HG03039 (cell line): ENCODE measurements at regions not wholly inside any gene's neighbourhood (a gene's known extent, or its start where the extent isn't known, plus 50 kb on each side); places are given as distances from the start of the nearest gene placed in this dataset.
"Not testable (repeated sequence)": the region's sequence is repeated elsewhere in the genome, so short reads cannot be mapped to it uniquely, and the experiment has no call there.

ENCODE experiments used
- ATAC-seq: cut with Tn5 transposase; IDR thresholded peaks from one replicate; pipeline ENCODE4 v1.9.1; 2021; ENCODE audit warnings: mild to moderate bottlenecking, moderate library complexity; ENCODE audit not compliant: unreplicated experiment

DNA sequence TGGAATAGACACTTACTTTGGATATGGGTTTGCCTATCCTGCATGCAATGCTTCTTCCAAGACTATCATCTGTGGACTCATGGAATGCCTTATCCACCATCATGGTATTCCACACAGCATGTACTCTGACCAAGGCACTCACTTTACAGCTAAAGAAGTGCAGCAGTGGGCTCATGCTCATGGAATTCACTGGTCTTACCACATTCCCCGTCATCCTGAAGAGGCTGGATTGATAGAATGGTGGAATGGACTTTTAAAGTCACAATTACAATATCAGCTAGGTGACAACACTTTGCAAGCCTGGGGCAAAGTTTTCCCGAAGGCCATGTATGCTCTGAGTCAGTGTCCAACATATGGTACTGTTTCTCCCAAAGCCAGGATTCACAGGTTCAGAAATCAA, 199.1 kb downstream of the GJA1 start:
- not testable (repeated sequence) for ATAC-seq

DNA sequence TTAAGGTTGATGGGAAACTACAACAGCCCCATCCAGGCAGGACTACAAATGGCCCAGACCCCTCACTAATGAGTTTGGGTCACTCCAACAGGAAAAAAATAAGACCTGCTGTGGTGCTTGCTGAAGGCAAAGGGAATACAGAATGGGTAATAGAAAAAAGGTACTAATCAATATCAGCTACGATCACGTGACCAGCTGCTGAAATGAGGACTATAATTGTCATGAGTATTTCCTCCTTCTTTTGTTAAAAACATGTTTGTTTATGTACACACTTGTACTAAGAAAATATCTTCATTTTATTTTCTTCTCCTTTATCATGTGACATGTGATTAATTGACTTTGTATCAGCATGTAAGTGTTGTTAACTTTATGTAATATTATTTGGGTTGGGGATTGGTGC, 199.9 kb downstream of the GJA1 start:
- no peak for ATAC-seq

DNA sequence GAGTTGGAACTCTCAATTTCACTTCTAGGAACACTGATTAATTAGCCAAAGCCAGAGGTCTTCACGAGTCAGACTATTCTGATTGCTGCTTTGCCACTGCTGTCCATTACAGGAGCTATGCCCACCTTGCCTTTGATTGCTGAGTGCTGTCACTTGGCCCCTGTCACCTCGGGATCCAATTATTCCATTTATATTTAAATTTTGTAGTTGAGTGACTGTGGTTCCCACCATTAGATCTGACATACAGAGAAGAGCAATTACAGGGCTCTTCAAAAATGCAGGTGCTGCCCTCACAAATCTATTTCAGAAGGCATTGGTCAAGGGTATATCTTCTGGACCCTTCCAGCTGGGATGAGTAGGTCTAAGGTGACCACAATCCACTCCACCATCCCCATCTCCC, 200.8 kb downstream of the GJA1 start:
- ATAC-seq = not testable (repeated sequence)

DNA sequence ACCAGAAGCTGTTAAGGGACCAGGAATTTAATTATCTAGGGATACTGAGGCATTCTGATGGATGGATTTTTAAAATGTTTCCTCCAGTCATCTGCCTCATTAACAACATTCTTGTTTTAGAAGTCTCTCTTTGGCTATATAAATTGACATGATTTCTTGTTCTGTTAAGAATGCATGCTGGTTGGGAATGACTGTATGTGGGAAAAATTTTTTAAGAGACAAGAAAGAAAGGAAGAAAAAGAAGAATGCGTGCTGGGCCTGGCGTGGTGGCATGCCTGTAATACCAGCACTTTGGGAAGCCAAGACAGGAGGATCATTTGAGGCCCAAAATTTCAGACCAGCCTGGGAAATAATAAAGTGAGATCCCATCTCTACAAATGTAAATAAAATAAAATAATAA, 203.6 kb downstream of the GJA1 start:
- no peak for ATAC-seq

DNA sequence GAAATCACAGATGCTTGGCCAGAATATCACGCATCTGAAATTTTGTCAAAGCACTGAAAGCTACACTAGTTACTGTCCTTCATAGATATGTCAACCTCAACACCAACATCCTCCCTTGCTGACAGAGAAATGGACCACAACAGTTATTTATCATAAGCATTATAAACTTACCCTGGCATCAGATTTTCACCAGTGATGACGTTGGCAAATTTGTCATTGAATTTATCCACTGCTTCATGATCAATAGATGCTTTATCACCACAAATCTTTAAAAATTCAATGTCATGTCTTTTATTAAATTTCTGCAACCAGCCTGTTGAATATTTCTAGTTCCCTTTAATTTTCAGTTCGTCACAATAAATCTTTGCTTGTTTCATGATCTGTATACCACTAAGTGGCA, 205.7 kb downstream of the GJA1 start:
- ATAC-seq = no peak

DNA sequence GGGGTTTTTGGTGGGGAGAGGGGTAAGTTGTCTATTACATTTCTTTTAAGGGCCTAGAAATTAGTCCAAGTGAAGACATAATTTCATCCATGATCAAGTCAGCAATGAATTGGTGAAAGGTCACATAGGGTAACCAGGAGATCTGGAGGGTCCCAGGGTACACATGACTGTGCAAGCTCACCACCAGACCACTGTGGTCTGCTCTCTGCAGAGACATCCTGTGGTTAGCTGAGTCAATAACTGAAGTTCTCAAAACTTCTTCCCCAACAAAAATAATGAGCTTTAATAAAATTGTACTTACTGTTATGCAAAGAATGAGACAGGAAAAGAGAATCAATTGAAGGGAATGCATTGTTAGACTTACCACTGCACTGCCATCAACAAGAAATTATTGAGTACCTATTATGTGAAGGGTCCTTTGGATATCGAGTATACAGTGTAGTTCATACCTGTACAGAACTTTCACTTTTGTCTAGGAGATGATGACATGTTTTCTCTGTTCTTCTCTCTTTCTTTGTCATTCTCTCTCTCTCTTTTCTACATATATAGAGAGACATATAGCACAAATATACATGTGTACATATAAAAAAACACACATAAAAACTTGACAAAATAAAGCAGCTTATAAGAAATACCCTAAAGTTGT, 209.8 kb downstream of the GJA1 start:
- no peak for ATAC-seq

DNA sequence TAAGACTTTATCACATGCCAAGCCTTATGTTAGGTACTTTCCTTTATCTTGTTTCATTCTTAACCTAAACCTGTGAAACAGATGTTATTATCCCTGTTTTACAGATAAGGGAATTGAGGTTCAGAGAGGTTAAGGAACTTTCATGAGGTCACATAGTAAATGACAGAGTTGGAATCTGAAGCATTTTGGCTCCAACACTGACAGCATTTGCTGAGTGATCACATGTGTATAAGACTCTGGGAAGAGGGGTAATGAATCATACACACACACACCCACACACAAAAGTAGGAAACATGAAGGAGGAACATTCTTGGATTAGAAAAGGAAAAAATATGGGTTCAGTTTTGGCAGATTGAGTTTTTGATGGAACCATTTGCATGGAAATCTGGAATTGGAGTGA, 212.5 kb downstream of the GJA1 start:
- ATAC-seq = no peak

DNA sequence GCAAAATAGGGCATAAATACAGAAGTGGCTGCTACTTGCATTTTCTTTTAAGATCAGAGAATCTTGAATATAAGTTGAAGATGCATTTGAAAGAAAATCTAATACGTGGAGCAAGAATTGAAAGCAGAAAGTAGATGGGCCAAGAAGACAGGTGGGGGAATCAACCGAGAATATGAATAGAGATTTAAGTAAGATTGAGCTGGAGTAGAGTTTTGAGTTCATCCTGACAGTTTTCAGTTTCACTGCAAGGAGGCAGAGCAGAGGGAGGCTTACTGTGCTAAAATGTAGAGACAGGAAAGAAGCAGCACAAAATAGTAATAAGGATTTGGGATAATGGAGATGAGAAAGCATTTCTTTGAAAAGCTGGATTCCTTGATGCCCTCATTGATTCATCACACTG, 214.5 kb downstream of the GJA1 start:
- no peak for ATAC-seq

DNA sequence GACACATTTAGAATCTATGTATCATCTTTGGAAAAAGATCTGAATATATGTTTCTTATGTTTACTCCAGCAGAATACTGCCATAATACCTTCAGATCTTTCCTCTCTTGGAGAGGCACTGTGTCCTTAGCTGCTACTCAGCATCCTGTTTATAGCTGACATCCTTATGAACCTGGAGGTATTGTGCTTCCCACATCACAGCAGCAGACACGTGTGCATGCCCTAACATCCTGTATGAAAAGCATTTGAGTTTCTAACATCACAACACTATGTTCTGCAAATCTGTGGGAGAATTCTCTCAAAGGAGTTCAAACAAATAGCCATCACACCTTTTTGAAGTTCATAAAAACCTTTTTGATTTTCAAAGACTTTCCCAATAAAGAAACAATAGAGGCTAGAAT, 216.0 kb downstream of the GJA1 start:
- ATAC-seq = no peak

DNA sequence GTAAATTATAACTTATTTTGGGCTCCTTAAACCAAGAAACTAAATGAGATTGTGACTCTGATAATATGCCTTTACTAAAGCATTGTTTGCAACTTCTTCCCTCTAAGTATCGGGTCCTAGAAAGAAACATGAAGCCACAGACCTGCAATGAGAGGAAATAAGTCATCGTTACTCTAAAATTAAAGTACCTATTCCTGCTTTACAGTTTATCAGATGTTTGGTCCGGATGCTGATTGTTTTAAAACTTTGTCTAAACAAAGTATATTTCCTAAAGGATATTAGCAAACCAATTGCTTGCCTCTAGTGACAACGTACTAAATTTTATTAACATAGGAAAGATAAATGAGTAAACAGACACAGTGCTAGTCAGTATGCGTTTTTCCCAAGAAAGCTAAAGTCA, 216.8 kb downstream of the GJA1 start:
- ATAC-seq = no peak

DNA sequence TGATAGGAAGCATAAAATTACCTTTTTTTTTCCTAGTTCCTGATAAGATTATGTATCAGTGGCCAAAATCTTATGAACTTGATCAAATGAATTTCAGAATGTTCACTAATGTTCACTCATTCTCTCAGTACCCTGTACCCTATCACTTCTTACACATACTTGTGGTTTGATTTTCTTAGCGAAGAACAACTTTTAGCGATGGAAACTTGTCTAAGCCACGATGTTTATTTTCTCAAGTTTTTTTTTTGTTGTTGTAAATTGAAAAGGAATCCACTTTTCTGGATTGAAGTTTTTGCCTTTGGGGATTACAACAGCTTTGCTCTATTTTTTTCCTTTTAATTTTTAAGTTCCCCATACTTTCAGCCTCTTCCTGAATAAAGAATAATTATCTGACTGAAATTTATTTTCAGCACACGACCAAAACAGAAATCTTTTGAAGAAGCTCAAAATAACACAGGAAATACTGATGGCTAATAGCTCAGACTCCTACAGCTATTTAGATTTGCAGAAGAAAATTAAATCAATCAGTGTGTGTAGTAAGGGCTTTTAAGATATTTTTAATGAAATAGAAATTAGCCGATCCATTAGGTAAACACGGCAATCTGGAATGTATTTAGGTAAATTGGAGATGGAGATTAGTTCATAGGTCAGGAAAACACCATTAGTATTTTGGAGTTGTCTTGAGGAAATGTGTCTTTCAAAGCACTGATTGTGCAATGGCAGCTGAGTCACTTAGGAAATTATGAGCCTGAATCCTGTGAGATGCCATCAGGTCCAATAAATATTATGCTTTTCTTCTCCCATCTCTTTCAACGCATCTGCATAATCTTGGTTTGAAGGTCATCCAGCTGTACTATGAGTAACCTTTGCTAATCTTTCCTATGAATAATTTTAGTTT, 217.5 kb downstream of the GJA1 start:
- no peak for ATAC-seq

DNA sequence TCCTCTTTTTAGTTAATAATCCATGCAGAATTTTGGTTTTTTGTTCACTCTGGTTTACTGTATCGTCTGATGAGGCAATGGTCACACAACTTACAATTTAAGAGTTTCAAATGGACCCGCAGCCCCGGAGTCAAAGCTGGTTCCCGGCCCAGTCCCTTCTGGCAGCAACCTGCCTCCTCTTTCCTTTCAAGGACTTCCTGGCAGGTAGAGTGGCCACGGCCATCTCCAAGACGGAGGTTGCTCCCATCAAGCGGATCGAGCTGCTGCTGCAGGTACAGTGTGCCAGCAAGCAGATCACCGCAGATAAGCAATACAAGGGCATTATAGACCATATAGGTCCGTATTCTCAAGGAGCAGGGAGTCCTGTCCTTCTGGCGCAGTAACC, 218.2 kb downstream of the GJA1 start:
- no peak for ATAC-seq

DNA sequence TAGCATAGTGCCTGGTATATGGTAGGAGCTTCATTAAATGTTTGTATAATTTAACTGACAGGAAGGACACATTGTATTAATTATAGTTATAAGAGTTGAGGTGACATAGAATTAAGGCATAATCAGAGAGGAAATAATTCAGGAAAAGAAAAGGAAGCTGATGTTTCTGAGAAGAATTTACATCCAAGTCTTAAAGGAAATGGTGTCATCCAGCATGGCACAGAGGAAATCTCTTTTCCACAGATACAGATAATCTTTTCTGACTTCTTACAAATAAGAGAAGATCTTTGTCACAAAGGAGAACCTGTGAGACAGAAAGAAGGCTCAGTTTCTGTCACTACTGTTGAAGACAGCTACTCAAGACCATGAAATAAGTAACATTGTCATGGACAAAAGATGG, 222.5 kb downstream of the GJA1 start:
- ATAC-seq = no peak

DNA sequence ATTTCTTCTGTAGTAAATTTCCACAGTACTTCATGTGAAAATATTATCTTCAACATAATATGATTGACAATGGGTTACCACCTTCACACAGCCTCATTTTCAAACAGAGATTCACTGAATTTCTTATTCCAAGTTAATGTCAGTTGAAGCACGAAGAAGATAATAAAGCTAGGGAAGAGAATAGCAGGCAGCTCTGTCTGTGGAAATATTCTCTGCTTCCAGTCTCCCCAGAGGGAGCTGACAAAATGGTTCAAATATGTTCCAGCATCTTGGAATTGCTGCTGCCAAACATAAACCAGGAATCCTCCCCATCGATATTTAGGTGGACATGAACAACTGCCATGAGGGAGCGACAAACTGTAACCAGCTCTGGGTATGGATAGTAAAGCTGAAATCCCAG, 224.8 kb downstream of the GJA1 start:
- no peak for ATAC-seq

DNA sequence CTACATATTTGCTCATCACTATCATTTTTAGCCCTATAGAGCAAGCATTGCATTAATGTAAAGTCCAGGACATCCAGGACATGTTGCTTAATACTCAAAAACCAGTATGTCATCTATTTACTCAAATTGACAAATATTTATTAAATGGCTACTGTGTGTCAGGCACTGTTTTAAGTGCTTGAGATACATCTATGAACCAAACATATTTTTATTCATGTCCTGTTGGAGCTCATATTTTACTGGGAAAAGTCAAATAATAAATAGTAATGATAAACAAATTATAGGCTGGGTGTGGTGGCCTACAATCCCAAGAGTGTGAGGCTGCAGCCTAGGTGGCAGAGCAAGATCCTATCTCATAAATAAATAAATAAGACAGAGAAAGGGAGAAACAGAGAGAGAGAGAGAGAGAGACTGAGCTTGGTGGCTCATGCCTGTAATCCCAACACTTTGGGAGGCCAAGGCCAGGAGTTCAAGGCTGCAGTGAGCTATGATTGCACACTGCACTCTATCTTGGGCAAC, 227.9 kb downstream of the GJA1 start:
- no peak for ATAC-seq

DNA sequence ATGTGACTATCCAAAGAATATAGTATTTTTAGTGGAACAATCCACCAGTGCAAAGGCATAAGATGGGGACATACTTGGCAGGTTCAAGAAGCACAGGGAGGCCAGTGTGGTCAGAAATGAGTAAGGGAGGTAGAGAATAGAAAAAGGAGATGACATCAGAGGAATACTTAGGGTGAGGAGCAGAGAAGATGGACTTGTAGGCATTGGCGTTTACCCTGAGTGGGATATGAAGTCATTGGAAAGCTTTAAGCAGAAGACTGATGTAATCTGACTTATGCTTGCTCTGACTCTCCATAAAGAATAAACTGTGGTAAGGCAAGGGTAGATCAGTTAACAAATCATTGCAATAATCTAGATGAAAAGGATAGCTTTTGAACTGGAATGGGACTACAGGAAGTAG, 228.7 kb downstream of the GJA1 start:
- no peak for ATAC-seq

DNA sequence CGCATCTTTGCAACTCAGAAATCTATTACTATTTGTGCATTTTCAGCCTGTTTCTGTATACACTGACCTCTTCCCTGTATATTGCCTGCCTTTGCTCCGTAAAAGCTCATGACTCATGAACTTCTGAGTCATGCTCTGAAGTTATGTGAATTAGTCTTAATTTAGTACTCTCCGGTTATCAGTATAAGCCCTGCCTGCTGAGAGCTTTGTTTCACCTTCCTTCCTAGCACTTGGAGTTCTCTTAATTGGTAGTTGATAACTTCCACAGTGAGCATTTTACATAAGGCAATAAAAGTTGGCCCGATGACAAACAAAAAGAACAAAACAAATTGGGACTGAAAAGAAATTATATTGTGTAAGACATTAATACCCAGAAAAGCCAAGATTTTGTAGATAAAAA, 231.4 kb downstream of the GJA1 start:
- no peak for ATAC-seq

DNA sequence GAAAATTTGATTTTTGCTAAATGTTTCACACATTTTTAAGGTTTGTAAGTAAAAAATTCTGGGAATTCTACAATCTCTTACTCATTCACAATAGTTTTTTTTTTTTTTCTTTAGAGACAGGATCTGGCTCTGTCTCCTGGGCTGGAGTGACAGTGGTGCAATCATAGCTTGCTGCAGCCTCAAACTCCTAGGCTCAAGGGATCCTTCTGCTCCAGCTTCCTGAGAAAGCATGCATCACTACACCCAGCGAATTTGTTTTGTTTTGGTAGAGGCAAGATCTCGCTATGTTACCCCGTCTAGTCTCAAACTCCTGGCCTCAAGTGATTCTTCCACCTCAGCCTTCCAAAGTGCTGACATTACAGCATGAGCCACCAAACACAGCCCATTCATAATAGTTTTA, 232.8 kb downstream of the GJA1 start:
- ATAC-seq = no peak

DNA sequence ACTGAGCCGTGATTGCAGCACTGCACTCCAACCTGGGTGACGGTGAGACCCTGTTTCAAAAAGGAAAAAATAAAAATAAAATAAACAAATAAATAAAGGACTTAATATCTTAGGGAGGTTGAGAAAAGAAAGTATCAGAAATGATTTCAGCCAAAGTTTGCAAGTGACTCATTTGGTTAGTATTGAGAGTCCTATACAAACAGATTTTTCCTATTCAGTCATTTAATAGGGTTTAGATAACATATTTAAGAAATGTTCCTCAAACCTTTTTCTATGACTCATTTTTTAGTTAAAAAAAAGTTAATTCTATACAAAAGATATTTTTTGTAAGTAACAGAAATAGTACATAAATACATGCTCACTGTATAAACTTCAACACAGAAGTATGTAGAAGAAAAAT, 235.1 kb downstream of the GJA1 start:
- no peak for ATAC-seq

DNA sequence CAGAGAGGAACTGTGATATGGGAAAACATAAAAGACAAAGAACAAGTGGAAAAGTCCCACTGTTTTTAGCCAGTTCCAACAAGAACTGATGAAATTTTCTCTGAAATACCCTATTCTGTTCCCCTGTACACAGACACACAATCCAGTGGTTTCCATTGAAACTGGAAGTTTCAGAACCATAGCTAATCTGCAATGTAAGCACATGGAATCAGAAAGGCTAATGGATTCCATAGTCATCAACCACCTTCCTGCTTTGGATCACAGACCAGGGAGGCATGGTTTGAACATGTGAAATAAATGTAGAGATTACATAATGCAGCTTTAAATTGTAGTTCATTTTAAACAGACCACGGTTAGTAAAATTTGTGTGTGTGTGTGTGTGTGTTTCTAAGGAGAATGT, 242.1 kb downstream of the GJA1 start:
- ATAC-seq = no peak

DNA sequence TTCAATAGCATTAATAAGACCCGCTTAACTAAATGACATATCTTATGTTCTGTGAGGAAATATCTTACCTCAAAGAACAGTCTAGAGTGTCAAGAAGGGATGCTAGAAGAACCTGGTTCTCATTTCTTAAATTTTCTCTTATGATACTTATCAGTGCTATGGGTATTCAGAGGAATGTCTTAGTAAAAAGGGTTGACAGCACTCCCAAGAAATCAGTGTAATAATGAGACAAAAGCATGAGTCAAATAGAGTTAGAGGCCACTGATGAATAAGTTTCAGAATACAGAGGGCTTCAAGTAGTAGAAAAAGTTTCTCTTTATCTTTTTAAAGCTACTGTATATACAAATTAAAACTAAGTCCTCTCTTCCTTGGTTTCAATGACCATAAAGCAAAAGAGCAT, 242.8 kb downstream of the GJA1 start:
- ATAC-seq = no peak

DNA sequence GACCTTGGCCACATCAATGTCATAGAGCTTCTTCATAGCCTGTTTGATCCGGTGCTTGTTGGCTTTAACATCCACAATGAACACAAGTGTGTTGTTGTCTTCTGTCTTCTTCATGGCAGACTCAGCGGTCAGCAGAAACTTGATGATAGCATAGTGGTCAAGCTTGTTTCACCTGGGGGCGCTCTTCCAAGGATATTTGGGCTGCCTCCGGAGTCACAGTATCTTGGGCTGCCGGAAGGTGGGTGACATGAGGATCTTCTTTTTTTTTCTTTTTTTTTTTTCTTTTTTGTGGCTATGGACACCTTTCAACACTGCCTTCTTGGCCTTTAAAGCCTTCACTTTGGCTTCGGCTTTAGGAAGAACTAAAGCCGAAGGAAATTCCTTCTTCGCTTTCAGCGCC, 244.6 kb downstream of the GJA1 start:
- ATAC-seq = no peak
